GM12878 (cell line): ENCODE measurements at regions not wholly inside any gene's neighbourhood (a gene's known extent, or its start where the extent isn't known, plus 50 kb on each side); places are given as distances from the start of the nearest gene placed in this dataset.

ENCODE experiments used
- ATAC-seq: fragments of 200-7000 bp; cut with Tn5 transposase; 3 replicates; pipeline ENCODE4 v1.9.1; 2020; ENCODE audit warnings: mild to moderate bottlenecking, moderate library complexity
- BruUV-seq: library from RNA; stranded (reverse); fragments of 400-500 nt; replicated peaks from 2 replicates; lab custom pipeline; 2021; lab: Mats Ljungman, UMichigan
- CTCF ChIA-PET: fragments of 300-600 bp; sonication (Branson Sonifier 250); formaldehyde crosslinking; extraction: SDS; loops from one replicate; lab custom pipeline; 2021; ENCODE audit warnings: inconsistent platforms; lab: Yijun Ruan, JAX
- POLR2A ChIA-PET: fragments of 350-600 bp; formaldehyde crosslinking; extraction: SDS; loops from one replicate; lab custom pipeline; 2021; ENCODE audit warnings: inconsistent platforms; lab: Charles Lee
- RAD21 ChIA-PET: fragments of 300-600 bp; sonication (Branson Sonifier 250); formaldehyde crosslinking; loops from one replicate; lab custom pipeline; 2023; ENCODE audit warnings: antibody characterized with exemption; ENCODE audit not compliant: unreplicated experiment; lab: Charles Lee
- SMC1A ChIA-PET: fragments of 300-600 bp; sonication (Branson Sonifier 250); formaldehyde crosslinking; loops from one replicate; lab custom pipeline; 2023; ENCODE audit not compliant: unreplicated experiment, uncharacterized antibody; lab: Charles Lee
- DNase-seq: peaks from one replicate; pipeline ENCODE4 v3.0.0-alpha.2; 2011; ENCODE audit warnings: low read depth, low spot score
- FAIRE-seq: peaks from 3 replicates; lab custom pipeline; 2011; peaks lifted over from hg19 to GRCh38; lab: Jason Lieb, UNC
- H2AFZ ChIP-seq: 2 replicates; pipeline ENCODE4 v1.6.0; 2011; ENCODE audit warnings: low read depth, low read length, control low read depth; ENCODE audit not compliant: control insufficient read depth
- H3K27ac ChIP-seq: 2 replicates; pipeline ENCODE4 v1.5.1; 2011; ENCODE audit warnings: control low read depth; ENCODE audit not compliant: control insufficient read depth, insufficient read depth
- H3K27me3 ChIP-seq, 2 experiments: replicated peaks in 1 of 2; 2 replicates each; pipeline versions ENCODE4 v1.6.0 to v1.6.1; 2011; ENCODE audit warnings: low read length in 1 of 2; ENCODE audit not compliant: control insufficient read depth in 2 of 2, insufficient read depth in 2 of 2
- H3K36me3 ChIP-seq, 2 experiments: 2 replicates each; pipeline ENCODE4 v1.5.1; 2011; ENCODE audit warnings: low read length in 1 of 2; ENCODE audit not compliant: control insufficient read depth in 2 of 2, insufficient read depth in 2 of 2
- H3K4me1 ChIP-seq: 2 replicates; pipeline ENCODE4 v1.6.1; 2011; ENCODE audit warnings: mild to moderate bottlenecking, low read length, moderate library complexity, mixed read lengths; ENCODE audit not compliant: control insufficient read depth, insufficient read depth
- H3K4me2 ChIP-seq: 2 replicates; pipeline ENCODE4 v1.6.0; 2011; ENCODE audit warnings: control low read depth; ENCODE audit not compliant: control insufficient read depth, insufficient read depth
- H3K4me3 ChIP-seq: fragments of 200-600 bp; sonication (generic); 2 replicates; pipeline ENCODE4 v1.5.1; 2016
- H3K79me2 ChIP-seq: 2 replicates; pipeline ENCODE4 v1.6.0; 2011; ENCODE audit warnings: low read length; ENCODE audit not compliant: control insufficient read depth, insufficient read depth
- H3K9ac ChIP-seq: 2 replicates; pipeline ENCODE4 v1.8.0; 2011; ENCODE audit warnings: low read length, control low read depth, mixed read lengths; ENCODE audit not compliant: control insufficient read depth, insufficient read depth
- H3K9me3 ChIP-seq: replicated peaks from 3 replicates; pipeline ENCODE4 v1.5.1; 2011; ENCODE audit warnings: mild to moderate bottlenecking, low read length; ENCODE audit not compliant: control insufficient read depth, insufficient read depth
- H4K20me1 ChIP-seq: 2 replicates; pipeline ENCODE4 v1.6.0; 2011; ENCODE audit not compliant: control insufficient read depth, insufficient read depth
- CREM ChIP-seq: IDR thresholded peaks from 2 replicates; pipeline ENCODE4 v1.6.1; 2014; ENCODE audit warnings: antibody characterized with exemption, low read depth
- ELK1 ChIP-seq: IDR thresholded peaks from 2 replicates; pipeline ENCODE4 v1.6.1; 2012; ENCODE audit warnings: low read depth, low read length, improper control_type of control experiment
- MLLT1 ChIP-seq: fragments of 450-650 bp; IDR thresholded peaks from 2 replicates; pipeline ENCODE4 v1.6.1; 2016; ENCODE audit warnings: mild to moderate bottlenecking
- PAX8 ChIP-seq: fragments of 450-650 bp; IDR thresholded peaks from 2 replicates; pipeline ENCODE4 v1.6.1; 2017; ENCODE audit warnings: mild to moderate bottlenecking, moderate library complexity
- POU2F2 ChIP-seq: IDR thresholded peaks from 3 replicates; pipeline ENCODE4 v1.6.1; 2011; ENCODE audit warnings: low read depth, mild to moderate bottlenecking, low read length, borderline replicate concordance
- SUPT20H ChIP-seq: IDR thresholded peaks from 2 replicates; pipeline ENCODE4 v1.6.1; 2011; ENCODE audit warnings: low read depth, mild to moderate bottlenecking, low read length, moderate library complexity, borderline replicate concordance; ENCODE audit not compliant: control insufficient read depth
- USF1 ChIP-seq: IDR thresholded peaks from 2 replicates; pipeline ENCODE4 v1.6.1; 2011; ENCODE audit warnings: borderline replicate concordance, low read depth, mild to moderate bottlenecking, moderate library complexity, mixed read lengths, low read length; ENCODE audit not compliant: insufficient read depth; ENCODE audit errors: extremely low read length
- ZNF217 ChIP-seq: fragments of 450-650 bp; IDR thresholded peaks from 2 replicates; pipeline ENCODE4 v1.6.1; 2017; ENCODE audit warnings: antibody characterized with exemption, mild to moderate bottlenecking
- WGBS: methylation state at CpG from one replicate; pipeline ENCODE4 v1.1.6; 2016; ENCODE audit warnings: low lambda C conversion rate; ENCODE audit not compliant: insufficient replicate concordance, insufficient coverage; ENCODE audit errors: missing lambda C conversion rate; 5-methylcytosine and 5-hydroxymethylcytosine counted together
- in situ Hi-C: fragments of 300-500 bp; cut with MboI; formaldehyde crosslinking; loops from 9 replicates; pipeline ENCODE4 v1.14.3; 2018; ENCODE audit warnings: mixed read lengths
- intact Hi-C: fragments of 100-400 bp; cut with micrococcal nuclease; formaldehyde crosslinking; loops from one replicate; pipeline ENCODE4 v1.14.2; 2022; ENCODE audit not compliant: unreplicated experiment

- TF ChIP-seq MLLT1 (no peak), SUPT20H (no peak), CREM (no peak), ELK1 (no peak), POU2F2 (no peak), PAX8 (no peak), ZNF217 (no peak), USF1 (no peak)
These were observed 240.7 kb upstream of the TRAM1L1 start (continued) for GRCh38 chr4:117326091-117326490.

- no peak for FAIRE-seq
- no TSS peak for BruUV-seq
- H3K4me3 ChIP-seq: no peak overlapping the region
- H2AFZ ChIP-seq: no peak overlapping the region
- intact Hi-C loops: no loop called here
- in situ Hi-C loops: no loop called here
- no peaks in the 10 kb centered on the region for H3K9me3 ChIP-seq
- no peak for ATAC-seq
- RAD21 ChIA-PET: no interaction called here
- no peaks in the 10 kb centered on the region for H3K36me3 ChIP-seq
- SMC1A ChIA-PET: no interaction called here
- no peaks in the 10 kb centered on the region for H3K27me3 ChIP-seq
- POLR2A ChIA-PET: no interaction called here
- H4K20me1 ChIP-seq: no peaks in the 10 kb centered on the region
- 29% methylated on average over 3 of the region's 3 CpGs for WGBS
- CTCF ChIA-PET: interaction anchor here (0.5 kb wide), 1 partner anchor 118 kb away, joined by 3 read pairs; no protein-coding TSS in a partner anchor
- no peak overlapping the region for H3K9ac ChIP-seq
- no peak for DNase-seq
- no peak overlapping the region for H3K27ac ChIP-seq
- no peaks in the 10 kb centered on the region for H3K4me1 ChIP-seq
- no peaks in the 10 kb centered on the region for H3K79me2 ChIP-seq
- no peak for TF ChIP-seq SUPT20H
- no peak overlapping the region for H3K4me2 ChIP-seq
These were observed 242.1 kb upstream of the TRAM1L1 start for GRCh38 chr4:117327491-117327890.
